IPS-NIHi11 (cell line): ENCODE measurements at regions not wholly inside any gene's neighbourhood (a gene's known extent, or its start where the extent isn't known, plus 50 kb on each side); places are given as distances from the start of the nearest gene placed in this dataset.
"Not testable (repeated sequence)": the region's sequence is repeated elsewhere in the genome, so short reads cannot be mapped to it uniquely, and the experiment has no call there.

Experiments
- DNase-seq: peaks from one replicate; pipeline ENCODE4 v3.0.0; 2012; ENCODE audit warnings: mixed read lengths, low spot score

DNA sequence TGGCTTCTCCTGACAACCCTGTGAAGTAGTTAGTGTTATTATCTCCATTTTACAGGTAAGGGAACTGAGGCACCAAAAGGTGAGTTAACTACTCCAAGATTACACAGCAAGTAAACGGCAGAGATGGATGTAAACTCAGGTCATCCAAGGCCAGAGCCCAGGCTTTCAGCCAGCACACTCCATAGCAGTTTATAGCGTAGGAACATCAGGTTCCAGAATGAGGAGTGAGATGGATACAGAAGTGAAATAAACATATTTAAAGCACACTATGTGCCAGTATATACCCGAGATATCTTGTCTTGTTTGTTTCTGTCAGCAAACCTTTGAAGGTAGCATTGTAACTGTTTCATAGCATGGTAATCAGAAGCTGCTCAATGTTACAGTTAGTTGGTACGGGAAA lies 279.0 kb downstream of the OXSM start:
- DNase-seq: no peak

DNA sequence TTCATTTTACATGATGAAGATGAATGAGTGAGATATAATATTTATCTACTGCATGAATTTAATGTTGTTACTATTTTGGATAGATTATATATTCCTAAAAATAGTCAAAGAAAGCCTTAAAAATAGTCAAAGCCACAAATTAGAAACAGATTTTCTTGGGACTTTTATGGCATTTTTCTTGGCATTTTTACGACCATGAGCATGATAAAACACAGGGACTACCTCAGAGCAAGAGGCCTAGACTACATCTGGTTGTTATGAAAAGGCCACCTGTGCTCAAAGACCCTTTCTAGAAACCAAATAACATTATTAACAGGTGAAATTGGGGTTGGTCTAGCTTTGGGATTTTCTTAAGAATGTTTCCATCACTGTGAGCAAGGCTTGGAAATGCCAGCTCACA lies 281.0 kb downstream of the OXSM start:
- DNase-seq: no peak

GRCh38 chr3:26074080-26074479 lies 284.2 kb downstream of the OXSM start:
- no peak for DNase-seq

DNA sequence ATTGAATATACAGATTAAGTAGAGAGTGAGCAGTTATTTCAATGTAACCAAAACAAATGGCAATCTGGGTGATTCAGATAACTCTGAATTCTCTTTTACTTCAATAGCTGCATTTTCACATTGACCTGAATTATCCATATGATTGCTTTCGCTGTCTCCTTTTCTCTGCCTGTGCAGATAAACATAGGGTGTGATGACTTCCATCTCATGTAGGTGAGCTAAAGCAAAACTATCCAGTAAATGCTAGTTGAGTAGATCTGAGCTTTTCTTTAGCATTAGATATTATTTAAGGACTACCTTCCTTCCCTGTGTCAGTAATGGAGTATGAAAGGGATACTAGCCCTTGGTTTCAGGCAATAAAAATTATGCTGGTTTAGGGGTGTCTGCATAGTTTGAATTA lies 288.6 kb downstream of the OXSM start:
- no peak for DNase-seq

DNA sequence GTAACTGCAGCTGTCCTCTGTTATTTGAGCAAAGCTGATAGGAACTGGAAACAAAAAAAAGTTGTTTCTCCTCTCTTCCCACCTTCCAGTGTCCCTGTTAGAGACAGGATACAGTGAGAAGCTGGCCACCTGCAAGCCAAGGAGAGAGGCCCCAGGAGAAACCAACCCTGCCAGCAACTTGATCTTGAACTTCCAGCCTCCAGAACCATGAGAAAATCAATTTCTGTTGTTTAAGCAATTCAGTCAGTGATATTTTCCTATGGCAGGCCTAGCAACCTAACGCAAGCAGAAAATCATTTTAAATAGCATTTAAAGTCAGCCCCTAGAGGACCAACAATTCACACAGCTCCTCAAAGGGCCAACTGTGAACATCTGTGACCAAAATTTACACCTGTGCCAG lies 291.3 kb downstream of the OXSM start:
- no peak for DNase-seq

DNA sequence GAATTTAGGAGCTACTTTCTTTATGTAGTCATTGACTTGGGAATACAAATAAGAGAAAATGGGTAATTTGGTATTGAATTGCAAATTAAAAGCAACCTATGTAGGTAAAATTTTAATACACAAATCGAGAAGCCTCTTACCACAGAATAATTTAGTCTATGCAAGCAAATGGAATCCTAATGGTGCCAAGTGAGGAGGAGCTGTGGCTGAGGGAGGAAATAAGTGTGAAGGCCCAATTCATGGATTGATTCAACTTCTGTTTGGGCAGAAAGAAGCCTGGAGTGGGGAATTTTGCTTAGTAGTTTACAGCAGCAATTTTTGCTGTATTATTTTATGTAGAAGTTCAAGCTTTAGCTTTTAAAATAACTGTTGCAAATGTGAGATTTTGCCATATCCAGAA lies 291.9 kb downstream of the OXSM start:
- DNase-seq: no peak

- no peak for DNase-seq
Measured at GRCh38 chr3:26082911-26083310, 293.0 kb downstream of the OXSM start.

- no peak for DNase-seq
Measured at GRCh38 chr3:26084629-26085028, 294.7 kb downstream of the OXSM start.

GRCh38 chr3:26087751-26088150 lies 297.9 kb downstream of the OXSM start:
- no peak for DNase-seq

- no peak for DNase-seq
Measured at GRCh38 chr3:26089249-26089648, 299.4 kb downstream of the OXSM start.

DNA sequence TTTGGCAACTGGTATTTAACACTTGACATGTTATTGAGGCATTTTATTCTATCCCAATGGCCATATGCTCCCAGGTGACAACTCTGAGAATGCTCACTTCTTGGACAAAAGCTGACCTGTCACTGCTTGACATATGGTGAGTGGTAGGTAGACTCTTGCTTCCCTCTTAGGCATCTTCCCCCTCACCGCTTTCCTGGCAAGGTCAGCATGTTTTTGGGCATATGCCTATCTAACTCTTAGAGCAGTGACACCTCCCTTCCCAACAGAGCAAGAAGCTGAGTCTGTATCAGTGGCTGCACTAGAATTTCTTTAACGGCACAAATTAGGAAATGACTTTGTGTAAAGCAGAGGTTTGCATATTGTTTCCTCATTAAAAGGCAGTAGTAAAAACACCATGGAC lies 300.7 kb downstream of the OXSM start:
- no peak for DNase-seq

GRCh38 chr3:26091096-26091495 lies 301.2 kb downstream of the OXSM start:
- no peak for DNase-seq

GRCh38 chr3:26091626-26092025 lies 301.7 kb downstream of the OXSM start:
- DNase-seq: no peak

DNA sequence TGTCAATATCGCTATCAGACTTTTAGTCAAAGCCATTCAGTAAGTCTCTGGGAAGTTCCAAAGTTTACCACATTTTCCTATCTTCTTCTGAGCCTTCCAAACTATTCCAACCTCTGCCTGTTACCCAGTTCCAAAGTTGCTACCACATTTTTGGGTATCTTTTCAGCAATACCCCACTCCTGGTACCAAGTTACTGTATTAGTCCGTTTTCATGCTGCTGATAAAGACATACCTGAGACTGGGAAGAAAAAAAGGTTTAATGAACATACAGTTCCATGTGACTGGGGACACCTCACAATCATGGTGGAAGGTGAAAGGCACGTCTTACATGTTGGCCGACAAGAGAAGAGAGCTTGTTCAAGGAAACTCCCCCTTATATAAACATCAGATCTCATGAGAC lies 307.2 kb downstream of the OXSM start:
- not testable (repeated sequence) for DNase-seq

DNA sequence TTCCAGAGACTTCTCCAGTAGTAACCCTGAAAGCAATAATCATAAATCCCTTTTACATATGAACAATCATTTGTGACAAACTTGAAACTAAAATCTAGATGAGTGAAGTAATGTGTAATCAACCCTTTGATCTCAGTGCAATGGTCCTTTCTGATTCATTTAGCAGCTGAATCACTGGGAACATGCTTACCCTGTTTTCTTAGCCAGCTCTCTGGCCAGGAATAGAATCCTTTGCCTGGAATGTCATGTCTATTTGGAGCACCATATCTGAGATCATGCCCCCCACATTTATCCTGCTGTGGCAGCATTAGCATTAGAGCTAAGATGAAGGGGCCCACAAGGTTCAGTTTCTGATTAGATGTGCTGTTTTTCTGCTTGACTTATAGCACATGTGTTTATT lies 309.8 kb downstream of the OXSM start:
- no peak for DNase-seq

DNA sequence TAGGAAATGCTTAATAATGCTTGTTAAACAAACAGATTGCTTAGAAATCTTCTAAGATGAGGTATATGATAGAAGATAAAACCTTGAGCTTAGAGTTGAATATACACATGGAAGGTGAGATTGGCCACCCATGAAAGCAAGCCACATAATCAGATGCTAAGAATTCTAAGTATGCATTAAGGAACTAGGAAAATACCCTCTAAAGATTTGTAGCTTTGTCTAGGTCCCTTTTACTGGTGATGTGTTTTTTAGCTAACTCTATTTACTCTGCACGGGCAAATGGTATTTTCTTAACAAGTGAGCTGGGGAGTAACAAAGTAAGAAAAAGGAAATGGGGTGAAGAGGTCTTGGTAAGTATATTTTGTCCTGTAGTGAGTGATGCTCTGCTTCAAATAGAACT lies 310.3 kb downstream of the OXSM start:
- no peak for DNase-seq

GRCh38 chr3:26102376-26102775 lies 312.5 kb downstream of the OXSM start:
- DNase-seq: no peak

DNA sequence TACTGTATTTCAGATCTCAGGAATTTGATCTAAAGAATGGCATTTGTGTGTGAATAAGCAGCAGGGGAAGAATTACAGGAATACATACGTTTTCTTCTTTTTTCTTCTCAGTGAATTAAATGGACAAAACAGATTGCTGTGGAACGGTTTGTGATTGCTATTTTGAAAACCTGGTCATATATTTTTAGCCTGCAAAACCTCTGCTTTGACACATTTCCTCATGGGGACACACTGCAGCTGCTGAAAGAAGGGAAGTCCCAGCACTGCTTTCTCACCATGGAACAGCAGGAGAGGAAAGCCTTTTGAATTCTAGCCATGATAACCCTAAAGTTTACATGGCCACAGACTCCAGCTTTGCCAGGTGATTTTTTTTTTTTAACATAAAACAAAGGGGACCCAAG lies 315.0 kb downstream of the OXSM start:
- DNase-seq: no peak

DNA sequence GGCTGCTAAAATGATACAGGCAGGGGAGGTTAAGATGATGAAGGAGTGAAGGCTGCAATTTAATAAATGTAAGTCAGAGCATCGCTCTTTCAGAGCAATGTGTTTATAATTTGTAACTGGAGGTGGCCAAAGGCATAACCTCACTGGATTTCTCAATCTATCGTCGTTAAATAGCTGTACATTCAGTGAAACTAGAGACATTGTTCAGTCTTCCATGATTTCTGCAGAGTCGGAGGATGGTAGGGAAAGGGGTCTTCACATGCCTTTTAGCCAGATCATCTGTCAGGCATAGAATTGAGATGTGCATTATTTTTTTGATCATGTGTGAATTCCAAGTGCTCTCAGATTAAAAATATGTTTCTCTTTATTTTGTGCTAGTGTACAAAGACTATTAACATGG lies 315.4 kb downstream of the OXSM start:
- no peak for DNase-seq

DNA sequence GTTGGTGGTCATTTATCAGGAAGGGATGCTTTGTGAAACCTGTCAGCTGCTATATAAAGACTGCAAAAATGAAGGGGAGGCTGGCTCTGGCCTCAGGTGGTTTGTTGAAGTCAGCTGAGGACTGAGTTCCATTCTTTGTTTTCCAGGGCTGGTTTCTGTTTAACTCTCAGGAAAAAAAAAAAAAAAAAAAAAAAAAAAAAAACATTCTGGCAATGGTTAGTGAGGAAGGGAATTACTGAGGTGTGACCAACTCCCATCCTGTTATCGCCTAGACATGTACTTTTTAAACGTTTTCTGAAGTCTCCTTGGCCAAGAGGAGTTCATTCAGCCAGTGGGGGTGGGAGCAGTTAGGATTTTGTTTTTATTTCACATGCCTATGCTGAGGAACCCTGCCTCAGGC lies 316.3 kb downstream of the OXSM start:
- no peak for DNase-seq

GRCh38 chr3:26108846-26109489 lies 319.1 kb downstream of the OXSM start:
- DNase-seq: no peak

DNA sequence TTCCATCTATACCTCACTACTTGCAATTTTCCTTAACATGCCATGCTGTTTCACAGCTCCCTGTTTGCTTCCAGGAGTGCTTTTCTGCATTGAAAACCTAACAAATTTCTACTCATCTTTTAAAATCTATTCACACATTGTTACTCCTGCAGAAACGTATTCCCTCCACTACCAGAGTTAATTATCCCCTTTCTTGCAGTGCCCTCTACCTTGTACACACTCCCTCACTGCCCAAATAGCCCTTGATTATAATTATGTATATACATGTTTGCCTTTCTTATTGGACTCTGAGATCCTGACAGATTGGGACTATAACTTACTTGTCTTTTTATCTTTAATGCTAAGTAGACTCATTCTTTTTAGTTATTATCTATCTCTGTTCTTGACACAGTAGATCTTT lies 325.0 kb downstream of the OXSM start:
- no peak for DNase-seq

- DNase-seq: peak; percentile 56
Measured at GRCh38 chr3:26118165-26118564, 328.3 kb downstream of the OXSM start.

DNA sequence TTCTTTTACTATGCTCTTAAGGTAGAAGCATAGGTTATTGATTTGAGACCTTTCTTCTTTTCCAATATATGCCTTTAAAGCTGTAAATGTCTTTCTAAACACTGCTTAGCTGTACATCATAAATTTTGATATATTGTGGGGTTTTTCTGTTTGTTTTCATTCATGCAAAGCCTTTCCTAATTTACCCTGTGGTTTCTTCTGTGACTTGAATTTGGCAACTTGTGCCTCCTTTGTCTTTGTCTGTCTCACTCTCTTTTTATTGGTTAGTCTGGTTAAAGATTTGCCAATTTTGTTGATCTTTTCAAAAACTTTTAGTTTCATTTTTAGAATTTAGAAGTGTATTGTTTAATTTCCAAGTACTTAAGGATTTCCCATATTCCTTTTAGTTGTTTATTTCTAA lies 343.1 kb downstream of the OXSM start:
- DNase-seq: no peak

DNA sequence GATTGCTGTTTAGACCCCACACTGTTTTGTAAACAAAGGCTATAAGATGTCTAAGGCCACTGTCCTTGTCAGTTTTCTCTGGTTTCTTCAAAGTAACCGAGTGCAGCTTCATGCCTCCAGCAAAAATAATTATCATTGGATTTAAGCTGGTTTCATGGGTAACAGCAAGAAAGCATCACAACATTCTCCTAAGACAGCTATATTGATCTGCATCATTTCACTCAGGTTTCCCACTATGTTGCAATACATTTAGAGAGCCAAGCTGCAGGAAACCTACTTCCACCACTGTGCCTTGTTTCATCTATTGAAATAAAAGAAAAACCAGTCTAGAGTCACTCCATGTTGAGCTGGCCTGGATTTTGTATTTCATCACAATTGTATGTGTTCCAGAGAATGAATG lies 351.4 kb downstream of the OXSM start:
- no peak for DNase-seq
